NCI-H1930 (cell line): ENCODE measurements at regions not wholly inside any gene's neighbourhood (a gene's known extent, or its start where the extent isn't known, plus 50 kb on each side); places are given as distances from the start of the nearest gene placed in this dataset.
"Not testable (repeated sequence)": the region's sequence is repeated elsewhere in the genome, so short reads cannot be mapped to it uniquely, and the experiment has no call there.

Experiments
- DNase-seq, 2 experiments: peaks; one replicate each; lab custom pipeline; 2025; lab: John Stamatoyannopoulos, UW

DNA sequence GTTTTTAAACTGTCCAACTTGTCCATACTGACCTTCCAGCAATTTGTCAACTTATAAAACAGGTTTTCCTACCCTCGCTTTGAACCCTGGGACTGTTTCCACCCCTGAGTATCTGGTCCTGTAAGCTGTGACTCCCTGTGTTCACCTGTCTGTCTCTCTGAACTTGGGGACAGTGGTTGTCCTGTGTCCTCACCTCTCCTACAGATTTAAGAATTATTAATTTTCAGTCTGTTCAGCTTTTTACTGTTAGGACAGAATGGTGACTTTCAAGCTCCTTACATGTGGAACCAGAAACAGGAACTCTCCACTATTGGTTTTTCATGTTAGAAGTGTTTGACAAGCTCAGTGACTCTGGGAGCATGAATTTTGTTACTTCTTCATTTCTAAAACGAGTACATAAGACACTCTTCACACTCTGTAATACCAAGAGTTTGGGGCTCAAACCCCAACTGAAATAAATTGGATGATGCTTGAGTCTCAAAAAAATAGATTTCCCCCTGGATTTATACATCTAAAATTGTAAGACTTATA is 713.9 kb downstream of the COL12A1 start:
- no peak for DNase-seq

DNA sequence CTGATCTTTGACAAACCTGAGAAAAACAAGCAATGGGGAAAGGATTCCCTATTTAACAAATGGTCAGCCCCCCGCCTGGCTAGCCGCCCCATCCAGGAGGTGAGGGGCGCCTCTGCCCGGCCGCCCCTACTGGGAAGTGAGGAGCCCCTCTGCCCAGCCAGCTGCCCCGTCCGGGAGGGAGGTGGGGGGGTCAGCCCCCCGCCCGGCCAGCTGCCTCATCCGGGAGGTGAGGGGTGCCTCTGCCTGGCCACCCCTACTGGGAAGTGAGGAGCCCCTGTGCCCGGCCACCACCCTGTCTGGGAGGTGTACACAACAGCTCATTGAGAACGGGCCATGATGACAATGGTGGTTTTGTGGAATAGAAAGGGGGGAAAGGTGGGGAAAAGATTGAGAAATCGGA is 717.1 kb downstream of the COL12A1 start:
- not testable (repeated sequence) for DNase-seq

- no peak for DNase-seq
Observed at GRCh38 chr6:74482180-74482579, 723.7 kb downstream of the COL12A1 start.

DNA sequence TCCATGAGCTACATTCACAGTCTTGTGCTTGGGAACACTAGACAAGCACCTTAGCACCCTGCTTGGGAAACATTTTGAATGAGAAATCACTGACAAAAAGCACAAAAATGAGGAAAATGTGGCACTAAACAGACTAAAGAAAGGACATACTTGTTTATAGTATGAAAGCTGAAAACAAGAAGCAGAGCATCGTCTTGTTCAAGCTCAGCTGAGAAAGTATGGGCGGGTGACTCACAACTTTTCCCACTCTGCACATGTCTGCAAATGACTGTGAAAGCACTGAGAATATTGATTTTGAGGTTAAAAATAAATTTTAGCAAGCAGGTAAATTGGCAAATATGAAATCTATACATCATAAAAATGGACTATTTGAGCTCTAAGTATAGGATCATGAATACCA is 725.3 kb downstream of the COL12A1 start:
- no peak for DNase-seq

DNA sequence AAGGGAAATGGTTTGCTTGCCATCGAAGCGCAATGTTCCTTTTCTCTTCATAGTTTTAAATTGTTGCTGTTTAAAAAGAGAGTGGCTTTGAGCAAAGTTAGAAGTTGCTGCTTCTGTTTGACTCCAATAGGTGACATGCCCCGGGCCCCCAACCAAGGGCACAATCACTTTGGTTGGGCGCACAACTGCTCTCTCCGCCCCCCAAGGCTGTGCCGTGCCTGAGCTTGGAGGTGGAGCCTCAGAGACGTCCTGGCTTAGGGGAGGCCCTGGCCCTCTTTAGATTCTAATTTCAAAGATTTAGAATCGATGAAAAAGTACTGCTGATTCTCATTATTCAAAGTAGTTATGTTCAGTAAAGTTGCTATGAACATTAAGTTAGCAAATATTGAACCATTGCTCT is 725.9 kb downstream of the COL12A1 start:
- no peak for DNase-seq

DNA sequence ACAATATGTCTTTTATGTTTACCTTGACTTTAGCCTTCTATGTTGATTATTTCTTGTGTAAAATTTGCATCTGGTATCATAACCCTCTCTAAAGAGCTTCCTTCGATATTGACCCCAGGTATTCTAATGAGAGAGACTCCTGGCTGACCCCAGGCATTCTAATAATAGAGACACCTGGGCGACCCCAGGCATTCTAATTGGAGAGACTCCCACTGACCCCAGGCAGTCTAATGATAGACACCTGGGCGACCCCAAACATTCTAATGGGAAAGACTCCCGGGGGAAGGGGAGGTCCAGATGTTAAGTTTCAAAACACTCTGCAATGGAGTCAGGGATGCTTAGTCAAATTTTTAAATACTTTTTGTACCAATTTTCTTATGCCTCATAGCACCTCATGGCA is 726.4 kb downstream of the COL12A1 start:
- DNase-seq: no peak

DNA sequence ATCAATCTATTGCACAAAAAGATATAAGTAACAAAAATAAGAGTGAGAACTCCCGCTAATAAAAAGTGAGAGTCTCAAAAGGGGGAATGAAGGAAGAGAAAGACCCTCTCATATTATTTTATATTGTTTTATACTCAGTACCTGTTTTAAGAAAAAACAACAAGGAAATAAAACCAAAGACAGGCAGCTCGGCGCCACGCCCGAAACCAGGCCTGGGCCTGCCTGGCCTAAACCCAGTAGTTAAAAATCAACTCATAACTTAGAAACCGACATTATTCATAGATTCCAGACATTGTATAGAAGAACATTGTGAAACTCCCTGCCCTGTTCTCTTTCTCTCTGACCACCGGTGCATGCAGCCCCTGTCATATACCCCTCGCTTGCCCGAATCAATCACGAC is 731.8 kb downstream of the COL12A1 start:
- DNase-seq: not testable (repeated sequence)

GRCh38 chr6:74468552-74468951 is 737.3 kb downstream of the COL12A1 start:
- DNase-seq: not testable (repeated sequence)

DNA sequence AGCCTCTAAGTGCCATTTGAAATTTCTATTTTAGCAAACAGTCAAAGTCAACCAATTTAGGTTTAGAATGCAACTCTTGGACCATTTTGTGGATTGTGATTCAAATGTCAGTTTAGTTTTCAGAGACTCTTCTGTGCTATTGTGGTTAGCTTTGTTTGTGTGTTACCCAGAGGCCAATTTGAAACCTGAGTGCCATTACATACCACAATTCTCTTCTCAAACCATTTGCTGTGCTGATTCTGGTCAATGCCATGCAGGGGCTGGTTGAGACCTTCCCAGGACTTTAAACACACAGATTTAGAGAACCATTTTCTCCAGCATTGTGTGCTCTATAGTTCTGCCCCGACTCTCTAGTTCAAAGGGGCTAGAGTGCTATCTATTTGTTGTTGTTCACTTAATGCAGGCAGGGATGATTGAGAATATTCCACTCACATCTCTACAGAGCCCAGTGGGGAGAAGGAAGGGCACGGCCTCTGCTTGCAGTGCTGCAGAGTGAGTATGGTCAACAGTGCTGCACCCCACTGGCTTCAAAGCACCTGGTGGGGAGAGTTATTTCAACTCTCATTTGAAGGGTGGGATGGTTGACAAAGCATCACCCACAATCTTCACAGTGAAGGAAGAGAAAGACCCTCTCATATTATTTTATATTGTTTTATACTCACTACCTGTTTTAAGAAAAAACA is 738.2 kb downstream of the COL12A1 start:
- DNase-seq: no peak

DNA sequence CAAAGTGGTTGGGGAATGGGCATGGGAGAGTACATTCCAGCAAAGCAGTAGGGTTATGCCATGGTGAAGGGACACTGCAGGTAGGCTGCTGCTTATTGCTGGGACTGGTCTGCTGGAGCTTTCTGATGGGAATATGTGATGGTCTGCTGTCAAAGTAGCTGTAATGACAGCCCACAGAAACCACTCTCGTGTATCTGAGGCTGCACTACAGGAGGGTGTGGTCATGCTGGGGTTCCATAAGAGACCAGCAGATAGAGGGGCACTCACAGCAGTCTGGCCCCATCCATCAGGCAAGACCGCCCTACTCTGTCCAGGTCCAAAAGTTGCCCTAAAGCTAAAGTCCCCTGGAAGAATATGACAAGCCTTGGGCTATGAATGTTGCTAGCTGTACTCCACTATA is 739.3 kb downstream of the COL12A1 start:
- no peak for DNase-seq

GRCh38 chr6:74459260-74459659 is 746.6 kb downstream of the COL12A1 start:
- DNase-seq: no peak

- no peak for DNase-seq
Observed at GRCh38 chr6:74458536-74458935, 747.3 kb downstream of the COL12A1 start.

DNA sequence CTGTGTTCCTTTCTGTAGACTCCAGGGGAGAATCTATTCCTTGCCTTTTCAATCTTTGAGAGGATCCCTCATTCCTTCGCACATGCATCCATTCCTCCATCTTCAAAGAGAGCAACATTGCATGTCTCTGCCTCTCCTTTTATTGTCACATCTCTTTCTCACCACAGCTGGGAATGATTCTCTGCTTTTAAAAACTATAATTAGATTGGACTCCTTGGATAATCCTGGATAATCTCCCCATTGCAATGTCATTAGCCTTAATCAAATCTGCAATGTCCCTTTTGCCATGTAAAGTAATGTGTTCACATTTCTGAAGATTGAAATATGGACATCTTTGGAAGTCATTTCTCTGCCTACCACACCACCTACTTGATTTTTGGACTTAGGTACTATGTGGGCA is 750.1 kb downstream of the COL12A1 start:
- DNase-seq: no peak

DNA sequence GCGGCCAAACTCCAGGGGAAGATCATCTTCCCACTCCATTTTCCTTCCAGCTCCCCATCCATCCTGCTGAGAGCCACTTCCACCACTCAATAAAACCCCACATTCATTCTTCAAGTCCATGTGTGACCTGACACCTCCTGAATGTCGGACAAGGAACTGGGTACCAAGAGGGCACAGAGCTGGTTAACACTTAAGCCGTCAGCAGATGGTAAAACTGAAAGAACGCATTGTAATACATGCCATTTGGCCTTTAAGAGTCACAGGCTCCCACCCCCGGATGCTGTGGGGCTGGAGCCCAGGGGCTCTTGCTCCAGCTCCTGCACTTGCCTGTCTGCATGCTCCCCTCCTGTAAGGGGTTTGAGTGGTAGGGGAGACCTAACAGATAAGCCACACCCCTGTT is 753.9 kb downstream of the COL12A1 start:
- no peak for DNase-seq

DNA sequence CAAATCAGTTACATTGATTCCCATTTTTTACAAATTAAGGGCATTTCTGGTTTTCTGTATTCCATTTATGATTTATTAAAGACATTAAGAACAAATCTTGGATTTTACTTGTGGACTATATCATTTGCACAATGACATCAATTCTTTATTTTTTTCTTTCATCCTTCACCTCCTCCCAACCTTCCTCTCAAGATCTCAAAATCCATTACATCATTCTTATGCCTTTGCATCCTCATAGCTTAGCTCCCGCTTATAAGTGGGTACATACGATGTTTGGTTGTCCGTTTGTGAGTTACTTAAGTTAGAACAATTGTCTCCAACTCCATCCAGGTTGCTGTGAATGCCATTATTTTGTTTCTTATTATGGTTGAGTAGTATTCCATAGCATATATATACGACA is 752.8 kb downstream of the CD109 start:
- no peak for DNase-seq

GRCh38 chr6:74447013-74447412 is 751.0 kb downstream of the CD109 start:
- DNase-seq: no peak

GRCh38 chr6:74439123-74439811 is 743.3 kb downstream of the CD109 start:
- no peak for DNase-seq

- not testable (repeated sequence) for DNase-seq
Observed at GRCh38 chr6:74438395-74438794, 742.4 kb downstream of the CD109 start.

DNA sequence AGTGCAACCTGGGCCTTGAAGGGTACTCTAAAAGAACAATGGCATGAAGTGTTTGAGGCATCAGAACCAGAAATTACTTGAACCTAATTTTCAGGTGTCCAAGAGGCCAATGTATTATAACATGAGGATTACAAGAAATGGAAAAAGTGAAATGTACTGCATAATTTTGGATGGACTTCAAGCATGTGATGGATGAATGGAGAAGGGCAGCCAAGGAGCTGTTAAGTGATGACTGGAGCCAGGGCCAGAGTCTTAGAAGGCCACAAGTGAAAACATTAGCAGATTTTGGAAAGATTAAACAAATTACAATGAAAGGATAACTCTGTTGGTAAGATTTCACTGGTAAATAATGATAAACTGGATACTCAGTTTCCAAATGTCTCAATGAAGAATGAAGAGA is 738.2 kb downstream of the CD109 start:
- DNase-seq: no peak

DNA sequence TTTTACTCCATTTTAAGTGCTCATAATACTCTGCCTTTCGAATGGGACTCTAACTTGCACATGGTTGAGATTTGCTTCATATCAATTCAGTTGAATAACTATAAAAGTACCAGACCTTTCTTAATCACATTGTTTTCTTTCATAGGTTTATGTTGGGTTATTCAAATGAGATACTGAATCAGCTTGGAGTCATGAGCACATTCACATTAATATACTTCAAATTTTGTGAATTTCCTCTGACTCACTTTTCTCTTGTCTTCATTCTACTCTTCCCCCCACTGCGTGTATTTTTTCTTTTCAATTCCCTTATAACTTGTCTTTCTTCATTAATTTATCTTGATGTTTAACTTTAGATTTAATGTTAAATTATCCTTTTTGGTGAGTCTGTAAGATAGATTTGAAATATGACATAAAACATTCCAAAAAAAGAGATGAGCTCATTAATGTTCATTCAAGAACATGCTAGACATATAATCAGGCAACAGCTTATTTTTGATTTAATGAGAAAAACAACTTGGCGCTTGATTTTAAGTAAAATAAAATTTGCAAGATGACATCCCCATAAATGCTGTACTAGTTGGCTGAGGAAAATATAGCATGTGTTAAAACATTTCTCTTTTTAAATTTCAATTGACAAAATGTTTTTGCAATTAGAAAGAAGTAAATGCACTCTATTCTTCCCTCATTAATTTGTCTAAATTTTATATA is 736.0 kb downstream of the CD109 start:
- DNase-seq: no peak

DNA sequence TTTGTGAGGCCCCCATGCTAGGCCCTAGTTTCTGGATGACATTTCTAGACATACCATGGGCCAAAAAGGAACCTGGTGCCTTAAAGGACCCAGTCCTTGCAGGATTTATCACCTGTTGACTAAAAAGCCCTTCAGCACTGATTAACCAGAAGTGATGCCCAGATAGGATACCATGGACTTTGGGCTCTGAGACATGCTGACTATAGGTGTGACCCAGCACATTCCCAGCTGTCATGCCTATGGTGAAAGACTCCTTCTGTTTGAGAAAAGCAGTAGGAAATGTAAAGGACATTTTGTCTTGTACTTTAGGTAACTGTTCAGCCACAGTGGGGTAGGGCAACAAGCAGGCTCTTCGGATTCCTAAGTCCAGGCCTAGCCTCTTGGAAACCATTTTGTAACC is 724.2 kb downstream of the CD109 start:
- no peak for DNase-seq

DNA sequence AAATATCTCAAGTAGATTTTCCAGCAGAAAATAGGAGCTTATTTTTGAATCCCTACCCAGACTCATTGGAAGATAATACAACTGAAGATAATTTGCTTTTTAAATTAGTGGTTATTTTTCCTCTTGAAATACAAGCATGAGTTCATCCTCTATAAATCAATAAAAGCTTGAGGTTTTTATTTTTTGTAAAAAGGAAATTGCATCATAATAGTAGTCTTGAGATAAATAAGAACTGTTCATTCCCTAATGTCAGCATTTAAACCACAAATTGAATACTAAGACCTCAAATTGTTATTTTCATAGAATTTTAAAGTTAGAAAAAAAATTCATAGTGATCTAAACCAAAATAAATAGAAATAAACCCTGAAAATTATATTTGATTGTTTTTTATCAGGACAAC is 719.1 kb downstream of the CD109 start:
- DNase-seq: no peak

GRCh38 chr6:74410630-74411029 is 714.6 kb downstream of the CD109 start:
- DNase-seq: no peak
